GM12872 (cell line): ENCODE measurements at regions not wholly inside any gene's neighbourhood (a gene's known extent, or its start where the extent isn't known, plus 50 kb on each side); places are given as distances from the start of the nearest gene placed in this dataset.

Experiments
- CTCF ChIP-seq: IDR thresholded peaks from 3 replicates; pipeline ENCODE4 v1.5.1; 2011; ENCODE audit warnings: low read depth, mild to moderate bottlenecking, low read length, moderate library complexity; ENCODE audit not compliant: insufficient read depth

DNA sequence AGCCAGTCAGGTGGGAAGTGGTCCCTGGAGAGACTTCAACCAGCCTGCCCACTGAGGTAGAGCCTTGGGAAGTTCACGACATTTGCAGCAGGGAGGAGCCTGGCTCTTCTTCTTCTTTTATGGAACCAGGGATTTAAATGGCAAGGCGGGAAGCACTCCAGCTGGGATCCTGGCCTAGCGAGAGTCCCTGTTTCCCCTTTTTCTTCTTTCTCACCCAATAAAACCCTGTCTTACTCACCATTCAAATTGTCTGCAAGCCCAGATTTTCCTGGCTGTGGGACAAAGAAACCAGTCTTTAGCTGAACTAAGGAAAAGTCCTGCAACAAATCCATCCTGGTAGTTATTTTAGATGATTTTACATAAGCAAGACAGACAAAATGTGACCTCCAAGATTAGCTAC lies 503.7 kb downstream of the CDH10 start:
- TF ChIP-seq CTCF: no peak

DNA sequence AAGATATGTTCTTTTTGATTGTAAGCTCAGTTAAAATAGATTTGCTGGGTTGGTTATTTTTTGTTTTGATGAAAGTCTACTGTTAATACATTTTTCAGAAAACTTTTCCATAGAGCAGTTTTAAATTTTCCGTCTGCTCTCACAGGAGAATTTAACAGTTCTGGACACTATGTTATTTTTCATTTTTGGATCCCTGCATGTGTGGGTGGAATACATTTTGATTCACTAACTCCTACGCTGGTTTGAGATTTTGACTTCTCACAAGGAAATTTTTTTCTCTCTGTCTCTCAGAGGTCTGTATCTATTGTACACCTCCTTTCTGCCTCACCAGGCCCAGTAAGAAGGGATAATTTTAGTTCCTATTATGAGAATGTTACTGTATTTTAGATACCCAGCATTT lies 502.4 kb downstream of the CDH10 start:
- no peak for TF ChIP-seq CTCF

DNA sequence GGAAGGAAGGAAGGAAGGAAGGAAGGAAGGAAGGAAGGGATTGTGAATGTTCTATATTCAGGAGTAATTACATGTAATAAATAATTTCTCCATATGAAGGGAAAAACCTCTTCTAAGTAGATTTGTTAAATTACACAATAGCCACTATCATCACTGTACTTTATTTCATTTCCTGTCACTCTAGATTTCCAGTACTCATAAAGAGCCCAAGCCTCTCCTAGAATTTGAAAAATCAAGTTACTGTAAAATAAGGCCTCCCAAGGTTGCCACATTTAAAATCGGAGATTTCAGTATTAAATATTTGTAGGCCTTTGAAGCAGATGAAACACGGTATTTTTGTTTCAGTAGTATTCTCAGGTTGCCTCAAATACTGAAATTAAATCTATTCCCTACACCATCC lies 499.0 kb downstream of the CDH10 start:
- no peak for TF ChIP-seq CTCF

DNA sequence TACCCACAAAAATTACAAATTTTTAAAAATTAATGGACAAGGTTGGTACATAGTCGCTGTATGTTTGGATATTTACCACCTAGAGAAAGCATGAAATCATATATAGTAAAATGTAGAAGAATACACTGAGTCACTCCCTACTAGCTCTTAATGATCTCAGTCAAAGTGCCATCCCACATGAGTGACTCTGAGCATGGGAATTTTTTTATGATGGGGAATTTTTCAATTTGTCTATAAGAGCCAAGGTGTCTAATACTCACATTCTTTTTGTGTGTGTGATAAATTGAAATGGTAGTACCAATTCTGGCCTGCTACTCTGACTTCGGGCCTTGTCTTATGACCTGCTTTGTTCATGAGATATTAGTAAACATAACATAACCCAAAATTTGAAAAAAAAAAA lies 483.2 kb downstream of the CDH10 start:
- no peak for TF ChIP-seq CTCF

DNA sequence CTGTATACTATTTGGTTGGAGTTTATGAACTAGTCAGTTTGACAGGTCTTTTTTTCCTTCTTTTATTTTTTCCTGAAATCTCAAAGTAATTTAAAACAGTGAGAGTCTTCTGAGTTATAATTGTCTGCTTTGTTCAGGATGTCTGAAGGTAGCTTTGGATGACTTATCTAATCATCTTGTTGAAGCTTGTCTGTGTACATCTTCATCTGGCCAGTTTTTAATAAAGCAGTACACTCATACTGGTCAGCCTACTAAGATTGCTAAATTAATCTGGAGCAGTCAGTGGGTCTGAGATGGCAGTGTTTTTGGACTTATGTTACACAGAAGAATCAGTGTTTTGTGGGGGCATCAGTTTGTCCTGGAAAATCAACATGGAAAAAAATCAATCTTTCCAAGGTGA lies 482.4 kb downstream of the CDH10 start:
- no peak for TF ChIP-seq CTCF

DNA sequence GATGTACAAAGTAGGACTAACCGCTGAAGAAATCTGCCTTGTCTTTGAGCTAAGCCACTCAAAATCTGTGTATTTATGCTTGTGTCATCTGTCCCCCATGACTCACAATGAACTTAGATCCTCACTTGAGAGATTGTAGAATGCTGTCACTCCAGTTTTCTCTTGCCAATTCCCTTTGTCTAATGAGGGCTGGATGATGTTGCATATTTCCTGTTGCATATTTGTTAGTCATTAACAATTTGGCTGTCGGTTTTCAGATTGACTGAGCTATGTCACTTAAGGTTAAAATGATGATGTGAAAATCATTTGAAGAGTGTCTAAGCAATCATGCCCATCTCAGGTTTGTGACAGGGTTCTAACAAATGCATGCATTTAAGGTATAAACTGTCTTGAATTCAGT lies 481.7 kb downstream of the CDH10 start:
- no peak for TF ChIP-seq CTCF

DNA sequence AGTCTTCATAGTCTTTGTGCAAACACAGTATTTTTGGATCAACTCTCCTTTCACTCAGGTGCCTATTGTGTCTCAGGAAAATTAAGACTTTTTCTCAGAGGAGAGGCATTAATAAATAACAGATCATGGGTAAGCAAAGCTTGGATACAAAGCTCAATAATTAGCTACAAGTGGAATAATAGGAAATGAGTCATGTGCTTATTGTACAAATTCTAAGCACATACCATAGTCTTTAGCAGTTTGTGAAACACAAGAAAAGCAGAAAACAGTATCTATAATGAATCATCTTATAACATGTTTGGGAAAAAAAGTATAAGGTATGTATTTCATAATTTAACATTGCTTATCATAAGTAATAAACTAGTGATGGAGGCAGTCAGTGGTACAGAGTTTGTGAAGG lies 477.0 kb downstream of the CDH10 start:
- no peak for TF ChIP-seq CTCF

- TF ChIP-seq CTCF: no peak
These were observed 474.8 kb downstream of the CDH10 start for GRCh38 chr5:24170026-24170425.
